ENCODE measurements at regions not wholly inside any gene's neighbourhood (a gene's known extent, or its start where the extent isn't known, plus 50 kb on each side); places are given as distances from the start of the nearest gene placed in this dataset.

GRCh38 chr14:61618448-61618847, 76.9 kb upstream of the HIF1A start:
- ATAC-seq = no peak
- Histone ChIP-seq H3K27me3 (no peaks in the 10 kb centered on the region), H3K4me3 (no peak overlapping the region), H3K9me3 (no peaks in the 10 kb centered on the region), H3K27ac (no peak overlapping the region), H3K4me1 (no peaks in the 10 kb centered on the region), H3K36me3 (no peaks in the 10 kb centered on the region)
- DNase-seq = no peak
- intact Hi-C loops (cut with DNase I) = no loop called here
- TF ChIP-seq CTCF (IDR thresholded peaks at IDR 0.05) = no peak
- FAIRE-seq = no peak
- WGBS, 2 donors = 82 to 86% methylated on average over 5 of the region's 5 CpGs

- no peak for ATAC-seq
- no peak overlapping the region for H3K27ac ChIP-seq
- intact Hi-C loops (cut with DNase I) = no loop called here
These were observed 75.8 kb upstream of the HIF1A start for GRCh38 chr14:61619494-61619893.

GRCh38 chr14:61620130-61620946, 75.0 kb upstream of the HIF1A start:
- ATAC-seq (peak in 1 of 4 donors; percentile 70), FAIRE-seq (no peak), DNase-seq (no peak)
- no peaks in the 10 kb centered on the region for H3K4me1 ChIP-seq
- H3K4me3 ChIP-seq = no peak overlapping the region
- intact Hi-C loops (cut with DNase I) = no loop called here
- 76 to 82% methylated on average over 6 of the region's 6 CpGs for WGBS, 2 donors
- H3K9me3 ChIP-seq = no peaks in the 10 kb centered on the region
- no peaks in the 10 kb centered on the region for H3K27me3 ChIP-seq
- TF ChIP-seq CTCF (IDR thresholded peaks at IDR 0.05) = no peak
- H3K36me3 ChIP-seq = no peaks in the 10 kb centered on the region
- H3K27ac ChIP-seq = no peak overlapping the region

More at GRCh38 chr14:61619494-61619893, 75.8 kb upstream of the HIF1A start:
- no peaks in the 10 kb centered on the region for H3K4me1 ChIP-seq
- H3K27me3 ChIP-seq = no peaks in the 10 kb centered on the region
- TF ChIP-seq CTCF (IDR thresholded peaks at IDR 0.05) = no peak
- H3K36me3 ChIP-seq = no peaks in the 10 kb centered on the region
- WGBS, 2 donors = 83 to 86% methylated on average over 4 of the region's 4 CpGs
- H3K4me3 ChIP-seq = no peak overlapping the region
- H3K9me3 ChIP-seq = no peaks in the 10 kb centered on the region
- no peak for FAIRE-seq
- no peak for DNase-seq

- no peaks in the 10 kb centered on the region for H3K27me3 ChIP-seq
- DNase-seq (no peak), ATAC-seq (no peak), FAIRE-seq (no peak)
- H3K27ac ChIP-seq = no peak overlapping the region
- WGBS, 2 donors = 78 to 80% methylated on average over 7 of the region's 7 CpGs
- H3K9me3 ChIP-seq = no peaks in the 10 kb centered on the region
- no peak for TF ChIP-seq CTCF (IDR thresholded peaks at IDR 0.05)
- intact Hi-C loops (cut with DNase I) = no loop called here
- H3K4me1 ChIP-seq = no peaks in the 10 kb centered on the region
- no peak overlapping the region for H3K4me3 ChIP-seq
- H3K36me3 ChIP-seq = no peaks in the 10 kb centered on the region
These were observed 73.9 kb upstream of the HIF1A start for GRCh38 chr14:61621444-61621843.

- Histone ChIP-seq H3K36me3 (no peaks in the 10 kb centered on the region), H3K9me3 (no peaks in the 10 kb centered on the region), H3K4me3 (no peak overlapping the region), H3K4me1 (no peaks in the 10 kb centered on the region), H3K27ac (no peak overlapping the region), H3K27me3 (no peaks in the 10 kb centered on the region)
- FAIRE-seq = no peak
- ATAC-seq = no peak
- intact Hi-C loops (cut with DNase I) = no loop called here
- TF ChIP-seq CTCF (IDR thresholded peaks at IDR 0.05) = no peak
- DNase-seq = no peak
These were observed 73.3 kb upstream of the HIF1A start for GRCh38 chr14:61622051-61622450.

All from pancreas (tissue), 10 donors.